ENCODE measurements at regions not wholly inside any gene's neighbourhood (a gene's known extent, or its start where the extent isn't known, plus 50 kb on each side); places are given as distances from the start of the nearest gene placed in this dataset.

GRCh38 chr3:159082519-159082918, 280.7 kb downstream of the MFSD1 start:
- H3K27ac ChIP-seq: no peak overlapping the region

GRCh38 chr3:159091936-159092335, 290.1 kb downstream of the MFSD1 start:
- Histone ChIP-seq H3K27me3 (replicated peaks in 1 of 7) (no peaks in the 10 kb centered on the region), H3K4me1 (no peaks in the 10 kb centered on the region), H3K4me3 (no peak overlapping the region), H3K9me3 (peaks cover 0 to 15% (median 3%) of the 10 kb centered on the region in 8 donors), H3K27ac (no peak overlapping the region), H3K36me3 (no peaks in the 10 kb centered on the region)
- DNase-seq: no peak
- TF ChIP-seq POLR2AphosphoS5 (IDR thresholded peaks at IDR 0.05): no peak
- no peak for TF ChIP-seq POLR2A (IDR thresholded peaks at IDR 0.05)
- TF ChIP-seq, protein P1, sequence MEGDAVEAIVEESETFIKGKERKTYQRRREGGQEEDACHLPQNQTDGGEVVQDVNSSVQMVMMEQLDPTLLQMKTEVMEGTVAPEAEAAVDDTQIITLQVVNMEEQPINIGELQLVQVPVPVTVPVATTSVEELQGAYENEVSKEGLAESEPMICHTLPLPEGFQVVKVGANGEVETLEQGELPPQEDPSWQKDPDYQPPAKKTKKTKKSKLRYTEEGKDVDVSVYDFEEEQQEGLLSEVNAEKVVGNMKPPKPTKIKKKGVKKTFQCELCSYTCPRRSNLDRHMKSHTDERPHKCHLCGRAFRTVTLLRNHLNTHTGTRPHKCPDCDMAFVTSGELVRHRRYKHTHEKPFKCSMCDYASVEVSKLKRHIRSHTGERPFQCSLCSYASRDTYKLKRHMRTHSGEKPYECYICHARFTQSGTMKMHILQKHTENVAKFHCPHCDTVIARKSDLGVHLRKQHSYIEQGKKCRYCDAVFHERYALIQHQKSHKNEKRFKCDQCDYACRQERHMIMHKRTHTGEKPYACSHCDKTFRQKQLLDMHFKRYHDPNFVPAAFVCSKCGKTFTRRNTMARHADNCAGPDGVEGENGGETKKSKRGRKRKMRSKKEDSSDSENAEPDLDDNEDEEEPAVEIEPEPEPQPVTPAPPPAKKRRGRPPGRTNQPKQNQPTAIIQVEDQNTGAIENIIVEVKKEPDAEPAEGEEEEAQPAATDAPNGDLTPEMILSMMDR (IDR thresholded peaks at IDR 0.05 in 8 of 11, conservative IDR thresholded peaks at IDR 0.05 in 3 of 11): no peak
- intact Hi-C loops (cut with DNase I; ENCODE audit: low total_unique reads): no loop called here

More at GRCh38 chr3:159082519-159082918, 280.7 kb downstream of the MFSD1 start:
- Histone ChIP-seq H3K27me3 (replicated peaks in 1 of 7) (no peaks in the 10 kb centered on the region), H3K36me3 (no peaks in the 10 kb centered on the region), H3K4me3 (no peak overlapping the region), H3K4me1 (no peaks in the 10 kb centered on the region), H3K9me3 (peaks cover 0 to 18% (median 6%) of the 10 kb centered on the region in 8 donors)
- WGBS, 5 donors: 72 to 97% (median 79%) methylated on average over 1 of the region's 1 CpG
- TF ChIP-seq, protein P1 (IDR thresholded peaks at IDR 0.05 in 8 of 11, conservative IDR thresholded peaks at IDR 0.05 in 3 of 11): no peak
- TF ChIP-seq POLR2AphosphoS5 (IDR thresholded peaks at IDR 0.05) (no peak), POLR2A (IDR thresholded peaks at IDR 0.05) (no peak)
- intact Hi-C loops (cut with DNase I; ENCODE audit: low total_unique reads): no loop called here
- no peak for DNase-seq

GRCh38 chr3:159102001-159102400, 300.1 kb downstream of the MFSD1 start:
- Histone ChIP-seq H3K27ac (no peak overlapping the region), H3K36me3 (no peaks in the 10 kb centered on the region), H3K27me3 (replicated peaks in 1 of 7) (no peaks in the 10 kb centered on the region), H3K4me1 (no peaks in the 10 kb centered on the region), H3K4me3 (no peak overlapping the region), H3K9me3 (no peaks in the 10 kb centered on the region)
- DNase-seq: no peak
- no peak for TF ChIP-seq POLR2A (IDR thresholded peaks at IDR 0.05)
- TF ChIP-seq, protein P1 (IDR thresholded peaks at IDR 0.05 in 8 of 11, conservative IDR thresholded peaks at IDR 0.05 in 3 of 11): no peak
- no peak for TF ChIP-seq POLR2AphosphoS5 (IDR thresholded peaks at IDR 0.05)
- 70 to 85% (median 75%) methylated on average over 1 of the region's 1 CpG for WGBS, 5 donors
- intact Hi-C loops (cut with DNase I; ENCODE audit: low total_unique reads): no loop called here

GRCh38 chr3:159112724-159113123, 310.9 kb downstream of the MFSD1 start:
- no peaks in the 10 kb centered on the region for H3K27me3 ChIP-seq (replicated peaks in 1 of 7)
- no peak overlapping the region for H3K4me3 ChIP-seq
- no peak overlapping the region for H3K27ac ChIP-seq
- peaks cover 0 to 3% (median 0%) of the 10 kb centered on the region in 8 donors for H3K9me3 ChIP-seq
- no peaks in the 10 kb centered on the region for H3K36me3 ChIP-seq
- no peaks in the 10 kb centered on the region for H3K4me1 ChIP-seq
- intact Hi-C loops (cut with DNase I; ENCODE audit: low total_unique reads): no loop called here
- TF ChIP-seq, protein P1 (IDR thresholded peaks at IDR 0.05 in 8 of 11, conservative IDR thresholded peaks at IDR 0.05 in 3 of 11): no peak
- DNase-seq: no peak

All from spleen (tissue), 11 donors.